ENCODE measurements at regions not wholly inside any gene's neighbourhood (a gene's known extent, or its start where the extent isn't known, plus 50 kb on each side); places are given as distances from the start of the nearest gene placed in this dataset.
A peak's percentile ranks its signal among the peaks of the same experiment; 100 is the strongest.
"Not testable (repeated sequence)": the region's sequence is repeated elsewhere in the genome, so short reads cannot be mapped to it uniquely, and the experiment has no call there.

- no peaks in the 10 kb centered on the region for H3K79me2 ChIP-seq (ENCODE audit: insufficient read depth, low read depth, low read length)
- ChIA-PET POLR2A (interaction anchor here (1.4 kb wide), 1 partner anchor 97 kb away, joined by 4 read pairs; no protein-coding TSS in a partner anchor), CTCF (ENCODE audit: unreplicated experiment) (no interaction called here)
- H3K4me1 ChIP-seq (ENCODE audit: insufficient read depth, low read length, poor library complexity, severe bottlenecking), result peaks cover 3% of the 10 kb centered on the region
- H3K4me2 ChIP-seq (ENCODE audit: low read length), result peak overlapping the region; percentile 87
- no peaks in the 10 kb centered on the region for H3K9me2 ChIP-seq (ENCODE audit: insufficient read depth, low read length)
- H3K4me3 ChIP-seq (ENCODE audit: low read depth, low read length, poor library complexity, severe bottlenecking), result peak overlapping the region; percentile 75
- no peaks in the 10 kb centered on the region for H3K36me3 ChIP-seq (ENCODE audit: insufficient read depth, low read length)
- H2AFZ ChIP-seq (ENCODE audit: low read length), result peak overlapping the region; percentile 85
- no peaks in the 10 kb centered on the region for H3K9me3 ChIP-seq (ENCODE audit: low read length)
- no peaks in the 10 kb centered on the region for H4K20me1 ChIP-seq (ENCODE audit: insufficient read depth, low read length)
- BruUV-seq (replicated peaks), result TSS peak; percentile 75
- intact Hi-C loops (cut with micrococcal nuclease; ENCODE audit: unreplicated experiment), result no loop called here
- peak; percentile 89 for DNase-seq (ENCODE audit: low spot score)
- TF ChIP-seq CTCF (conservative IDR thresholded peaks at IDR 0.05; ENCODE audit: low read length), result no peak
- TF ChIP-seq EZH2phosphoT487 (IDR thresholded peaks at IDR 0.05; ENCODE audit: borderline replicate concordance, low read depth, low read length), result no peak
- H3K27ac ChIP-seq (ENCODE audit: low read depth, low read length, poor library complexity, severe bottlenecking), result peak overlapping the region; percentile 31
Measured at GRCh38 chr5:1633605-1634336, 110.0 kb upstream of the LPCAT1 start.

DNA sequence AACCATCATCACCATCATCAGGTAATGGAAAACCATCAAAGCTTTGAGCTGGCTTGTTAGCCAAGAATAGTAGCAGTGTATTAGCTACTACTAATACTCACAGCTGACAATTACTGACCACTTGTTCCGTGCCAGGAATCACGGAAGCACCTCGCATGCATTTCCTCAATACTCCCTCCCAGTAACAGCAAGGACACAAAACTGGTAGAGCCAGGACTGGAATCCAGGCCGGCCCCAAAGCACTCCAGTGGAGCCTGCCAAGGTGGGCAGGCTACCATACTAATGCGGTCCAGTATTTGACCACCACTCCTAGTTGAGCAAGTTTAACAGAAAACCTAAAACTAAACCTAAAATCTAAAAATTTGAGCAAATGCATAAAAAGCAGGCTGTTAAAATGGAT, 107.2 kb upstream of the LPCAT1 start:
- H3K4me1 ChIP-seq (ENCODE audit: insufficient read depth, low read length, poor library complexity, severe bottlenecking); DNase-seq (ENCODE audit: low spot score); H2AFZ ChIP-seq (ENCODE audit: low read length); H3K27ac ChIP-seq (ENCODE audit: low read depth, low read length, poor library complexity, severe bottlenecking); H4K20me1 ChIP-seq (ENCODE audit: insufficient read depth, low read length); H3K79me2 ChIP-seq (ENCODE audit: insufficient read depth, low read depth, low read length); BruUV-seq (replicated peaks); H3K4me3 ChIP-seq (ENCODE audit: low read depth, low read length, poor library complexity, severe bottlenecking); H3K4me2 ChIP-seq (ENCODE audit: low read length); CTCF ChIA-PET (ENCODE audit: unreplicated experiment); H3K9me2 ChIP-seq (ENCODE audit: insufficient read depth, low read length); intact Hi-C loops (cut with micrococcal nuclease; ENCODE audit: unreplicated experiment); H3K36me3 ChIP-seq (ENCODE audit: insufficient read depth, low read length); H3K9me3 ChIP-seq (ENCODE audit: low read length): not testable (repeated sequence)
- POLR2A ChIA-PET, result interaction anchor here (1.0 kb wide), 1 partner anchor 10 kb away, joined by 5 read pairs; no protein-coding TSS in a partner anchor

- DNase-seq (ENCODE audit: low spot score); CTCF ChIA-PET (ENCODE audit: unreplicated experiment): not testable (repeated sequence)
Measured at GRCh38 chr5:1626397-1626796, 102.6 kb upstream of the LPCAT1 start.

GRCh38 chr5:1619531-1619930, 95.8 kb upstream of the LPCAT1 start:
- H2AFZ ChIP-seq (ENCODE audit: low read length); DNase-seq (ENCODE audit: low spot score); H3K4me1 ChIP-seq (ENCODE audit: insufficient read depth, low read length, poor library complexity, severe bottlenecking); BruUV-seq (replicated peaks); POLR2A ChIA-PET; intact Hi-C loops (cut with micrococcal nuclease; ENCODE audit: unreplicated experiment); H3K4me3 ChIP-seq (ENCODE audit: low read depth, low read length, poor library complexity, severe bottlenecking); H3K27ac ChIP-seq (ENCODE audit: low read depth, low read length, poor library complexity, severe bottlenecking); H3K9me2 ChIP-seq (ENCODE audit: insufficient read depth, low read length); CTCF ChIA-PET (ENCODE audit: unreplicated experiment); H3K4me2 ChIP-seq (ENCODE audit: low read length); H3K9me3 ChIP-seq (ENCODE audit: low read length); H3K79me2 ChIP-seq (ENCODE audit: insufficient read depth, low read depth, low read length); H4K20me1 ChIP-seq (ENCODE audit: insufficient read depth, low read length): not testable (repeated sequence)
- H3K36me3 ChIP-seq (ENCODE audit: insufficient read depth, low read length), result peaks cover 11% of the 10 kb centered on the region; the same call in 1 of the 2 replicates

More at GRCh38 chr5:1626397-1626796, 102.6 kb upstream of the LPCAT1 start:
- H4K20me1 ChIP-seq (ENCODE audit: insufficient read depth, low read length); intact Hi-C loops (cut with micrococcal nuclease; ENCODE audit: unreplicated experiment); BruUV-seq (replicated peaks); H3K79me2 ChIP-seq (ENCODE audit: insufficient read depth, low read depth, low read length); H2AFZ ChIP-seq (ENCODE audit: low read length); H3K4me3 ChIP-seq (ENCODE audit: low read depth, low read length, poor library complexity, severe bottlenecking); H3K4me2 ChIP-seq (ENCODE audit: low read length); H3K4me1 ChIP-seq (ENCODE audit: insufficient read depth, low read length, poor library complexity, severe bottlenecking); H3K36me3 ChIP-seq (ENCODE audit: insufficient read depth, low read length); H3K9me2 ChIP-seq (ENCODE audit: insufficient read depth, low read length); H3K9me3 ChIP-seq (ENCODE audit: low read length); POLR2A ChIA-PET; H3K27ac ChIP-seq (ENCODE audit: low read depth, low read length, poor library complexity, severe bottlenecking): not testable (repeated sequence)

DNA sequence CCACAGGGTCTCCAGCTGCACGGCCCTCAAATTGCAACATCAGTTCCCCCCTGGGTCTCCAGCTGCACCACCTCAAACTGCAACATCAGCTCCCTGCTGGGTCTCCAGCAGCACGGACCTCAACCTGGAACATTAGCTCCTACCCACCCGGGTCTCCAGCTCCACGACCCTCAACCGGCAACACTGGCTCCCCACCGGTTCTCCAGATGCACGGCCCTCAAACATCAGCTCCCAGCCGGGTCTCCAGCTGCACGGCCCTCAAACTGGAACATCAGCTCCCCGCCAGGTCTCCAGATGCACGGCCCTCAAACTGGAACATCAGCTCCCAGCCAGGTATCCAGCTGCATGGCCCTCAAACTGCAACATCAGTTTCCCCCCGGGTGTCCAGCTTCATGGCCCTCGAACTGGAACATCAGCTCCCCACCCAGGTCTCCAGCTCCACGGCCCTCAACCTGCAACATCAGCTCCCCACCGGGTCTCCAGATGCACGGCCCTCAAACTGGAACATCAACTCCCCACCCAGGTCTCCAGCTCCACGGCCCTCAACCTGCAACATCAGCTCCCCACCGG, 94.6 kb upstream of the LPCAT1 start:
- BruUV-seq (replicated peaks); H3K4me1 ChIP-seq (ENCODE audit: insufficient read depth, low read length, poor library complexity, severe bottlenecking); H3K4me2 ChIP-seq (ENCODE audit: low read length); H3K4me3 ChIP-seq (ENCODE audit: low read depth, low read length, poor library complexity, severe bottlenecking); CTCF ChIA-PET (ENCODE audit: unreplicated experiment); H3K36me3 ChIP-seq (ENCODE audit: insufficient read depth, low read length); H3K9me2 ChIP-seq (ENCODE audit: insufficient read depth, low read length); DNase-seq (ENCODE audit: low spot score); intact Hi-C loops (cut with micrococcal nuclease; ENCODE audit: unreplicated experiment); H4K20me1 ChIP-seq (ENCODE audit: insufficient read depth, low read length); H3K79me2 ChIP-seq (ENCODE audit: insufficient read depth, low read depth, low read length); POLR2A ChIA-PET; H3K27ac ChIP-seq (ENCODE audit: low read depth, low read length, poor library complexity, severe bottlenecking); H2AFZ ChIP-seq (ENCODE audit: low read length); H3K9me3 ChIP-seq (ENCODE audit: low read length): not testable (repeated sequence)

Measured in OCI-LY7 (cell line).